ENCODE measurements at regions not wholly inside any gene's neighbourhood (a gene's known extent, or its start where the extent isn't known, plus 50 kb on each side); places are given as distances from the start of the nearest gene placed in this dataset.

DNA sequence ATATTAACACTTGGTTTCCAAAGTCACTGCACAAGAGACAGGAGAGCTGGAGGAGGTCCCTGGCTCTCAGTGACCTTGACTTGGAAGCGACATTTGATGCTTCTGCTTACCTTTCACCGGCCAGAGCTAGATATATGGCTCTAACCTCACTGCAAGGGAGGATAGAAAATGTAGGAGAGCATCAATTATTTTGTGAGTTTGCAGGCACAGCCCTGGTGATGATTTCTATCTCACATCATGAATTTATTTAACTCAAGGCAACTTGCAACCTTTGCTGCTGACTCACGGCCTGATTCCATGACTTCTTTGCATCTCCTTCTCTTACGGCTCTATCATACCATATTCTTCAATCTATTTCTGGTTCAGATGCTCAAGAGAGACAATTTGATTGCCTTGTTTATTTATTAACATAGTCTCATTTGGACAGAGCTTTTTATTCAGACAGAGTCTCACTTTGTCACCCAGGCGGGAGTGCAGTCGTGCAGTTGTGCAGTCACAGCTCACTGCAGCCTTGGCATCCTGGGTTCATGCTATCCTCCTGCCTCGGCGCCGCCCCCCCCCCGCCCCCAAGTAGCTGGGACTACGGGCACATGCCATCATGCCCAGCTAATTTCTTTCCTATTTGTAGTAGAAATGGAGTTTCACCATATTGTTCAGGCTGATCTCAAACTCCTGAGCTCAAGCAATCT, 196.0 kb downstream of the REEP3 start (continued):
- TF ChIP-seq, protein P1, sequence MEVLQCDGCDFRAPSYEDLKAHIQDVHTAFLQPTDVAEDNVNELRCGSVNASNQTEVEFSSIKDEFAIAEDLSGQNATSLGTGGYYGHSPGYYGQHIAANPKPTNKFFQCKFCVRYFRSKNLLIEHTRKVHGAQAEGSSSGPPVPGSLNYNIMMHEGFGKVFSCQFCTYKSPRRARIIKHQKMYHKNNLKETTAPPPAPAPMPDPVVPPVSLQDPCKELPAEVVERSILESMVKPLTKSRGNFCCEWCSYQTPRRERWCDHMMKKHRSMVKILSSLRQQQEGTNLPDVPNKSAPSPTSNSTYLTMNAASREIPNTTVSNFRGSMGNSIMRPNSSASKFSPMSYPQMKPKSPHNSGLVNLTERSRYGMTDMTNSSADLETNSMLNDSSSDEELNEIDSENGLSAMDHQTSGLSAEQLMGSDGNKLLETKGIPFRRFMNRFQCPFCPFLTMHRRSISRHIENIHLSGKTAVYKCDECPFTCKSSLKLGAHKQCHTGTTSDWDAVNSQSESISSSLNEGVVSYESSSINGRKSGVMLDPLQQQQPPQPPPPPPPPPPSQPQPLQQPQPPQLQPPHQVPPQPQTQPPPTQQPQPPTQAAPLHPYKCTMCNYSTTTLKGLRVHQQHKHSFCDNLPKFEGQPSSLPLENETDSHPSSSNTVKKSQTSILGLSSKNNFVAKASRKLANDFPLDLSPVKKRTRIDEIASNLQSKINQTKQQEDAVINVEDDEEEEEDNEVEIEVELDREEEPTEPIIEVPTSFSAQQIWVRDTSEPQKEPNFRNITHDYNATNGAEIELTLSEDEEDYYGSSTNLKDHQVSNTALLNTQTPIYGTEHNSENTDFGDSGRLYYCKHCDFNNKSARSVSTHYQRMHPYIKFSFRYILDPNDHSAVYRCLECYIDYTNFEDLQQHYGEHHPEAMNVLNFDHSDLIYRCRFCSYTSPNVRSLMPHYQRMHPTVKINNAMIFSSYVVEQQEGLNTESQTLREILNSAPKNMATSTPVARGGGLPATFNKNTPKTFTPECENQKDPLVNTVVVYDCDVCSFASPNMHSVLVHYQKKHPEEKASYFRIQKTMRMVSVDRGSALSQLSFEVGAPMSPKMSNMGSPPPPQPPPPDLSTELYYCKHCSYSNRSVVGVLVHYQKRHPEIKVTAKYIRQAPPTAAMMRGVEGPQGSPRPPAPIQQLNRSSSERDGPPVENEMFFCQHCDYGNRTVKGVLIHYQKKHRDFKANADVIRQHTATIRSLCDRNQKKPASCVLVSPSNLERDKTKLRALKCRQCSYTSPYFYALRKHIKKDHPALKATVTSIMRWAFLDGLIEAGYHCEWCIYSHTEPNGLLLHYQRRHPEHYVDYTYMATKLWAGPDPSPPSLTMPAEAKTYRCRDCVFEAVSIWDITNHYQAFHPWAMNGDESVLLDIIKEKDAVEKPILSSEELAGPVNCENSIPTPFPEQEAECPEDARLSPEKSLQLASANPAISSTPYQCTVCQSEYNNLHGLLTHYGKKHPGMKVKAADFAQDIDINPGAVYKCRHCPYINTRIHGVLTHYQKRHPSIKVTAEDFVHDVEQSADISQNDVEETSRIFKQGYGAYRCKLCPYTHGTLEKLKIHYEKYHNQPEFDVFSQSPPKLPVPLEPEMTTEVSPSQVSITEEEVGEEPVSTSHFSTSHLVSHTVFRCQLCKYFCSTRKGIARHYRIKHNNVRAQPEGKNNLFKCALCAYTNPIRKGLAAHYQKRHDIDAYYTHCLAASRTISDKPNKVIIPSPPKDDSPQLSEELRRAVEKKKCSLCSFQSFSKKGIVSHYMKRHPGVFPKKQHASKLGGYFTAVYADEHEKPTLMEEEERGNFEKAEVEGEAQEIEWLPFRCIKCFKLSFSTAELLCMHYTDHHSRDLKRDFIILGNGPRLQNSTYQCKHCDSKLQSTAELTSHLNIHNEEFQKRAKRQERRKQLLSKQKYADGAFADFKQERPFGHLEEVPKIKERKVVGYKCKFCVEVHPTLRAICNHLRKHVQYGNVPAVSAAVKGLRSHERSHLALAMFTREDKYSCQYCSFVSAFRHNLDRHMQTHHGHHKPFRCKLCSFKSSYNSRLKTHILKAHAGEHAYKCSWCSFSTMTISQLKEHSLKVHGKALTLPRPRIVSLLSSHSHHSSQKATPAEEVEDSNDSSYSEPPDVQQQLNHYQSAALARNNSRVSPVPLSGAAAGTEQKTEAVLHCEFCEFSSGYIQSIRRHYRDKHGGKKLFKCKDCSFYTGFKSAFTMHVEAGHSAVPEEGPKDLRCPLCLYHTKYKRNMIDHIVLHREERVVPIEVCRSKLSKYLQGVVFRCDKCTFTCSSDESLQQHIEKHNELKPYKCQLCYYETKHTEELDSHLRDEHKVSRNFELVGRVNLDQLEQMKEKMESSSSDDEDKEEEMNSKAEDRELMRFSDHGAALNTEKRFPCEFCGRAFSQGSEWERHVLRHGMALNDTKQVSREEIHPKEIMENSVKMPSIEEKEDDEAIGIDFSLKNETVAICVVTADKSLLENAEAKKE (CRISPR knock-in tag; IDR thresholded peaks at IDR 0.05): no peak
- no peak for TF ChIP-seq ZNF114 (CRISPR knock-in tag; IDR thresholded peaks at IDR 0.05)
- no peak for TF ChIP-seq STAT1 (IDR thresholded peaks at IDR 0.05; ENCODE audit: unreplicated experiment)
- no peak for TF ChIP-seq EZH2 (IDR thresholded peaks at IDR 0.05; ENCODE audit: low read depth, unreplicated experiment)
- no peak for TF ChIP-seq CREB1 (CRISPR knock-in tag; IDR thresholded peaks at IDR 0.05; ENCODE audit: low read depth)

DNA sequence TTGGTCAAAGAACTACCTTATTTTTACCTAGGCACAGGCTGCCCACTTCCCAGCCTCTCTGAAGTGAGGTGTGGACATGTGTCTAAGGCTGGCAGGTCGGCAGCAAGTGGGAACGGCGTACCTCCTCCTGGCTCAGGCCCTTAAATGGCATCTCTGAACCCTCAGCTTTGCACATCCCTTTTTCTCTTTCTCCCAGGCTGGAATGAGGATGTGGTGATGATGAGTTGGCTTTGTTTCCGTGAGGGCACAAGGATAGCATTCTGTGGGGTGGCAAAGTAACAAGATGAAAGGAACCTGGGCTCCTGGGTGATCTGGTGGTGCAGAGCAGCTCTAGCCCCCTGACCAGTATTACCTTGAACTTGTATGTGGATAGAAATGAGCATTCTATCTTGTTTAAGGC, 196.8 kb downstream of the REEP3 start:
- ATAC-seq (no peak), DNase-seq (ENCODE audit: low spot score) (no peak)
- no peaks in the 10 kb centered on the region for H3F3A ChIP-seq (replicated peaks; ENCODE audit: low read depth)
- Mint-ChIP-seq H3K9me3 (no peaks in the 10 kb centered on the region), H3K4me3 (no peak overlapping the region), H3K4me1 (peaks cover 54% of the 10 kb centered on the region), H3K27me3 (ENCODE audit: insufficient read depth, low read depth, poor library complexity) (peaks cover 7% of the 10 kb centered on the region), H3K27ac (no peak overlapping the region), H3K36me3 (ENCODE audit: low read depth) (no peaks in the 10 kb centered on the region)
- H3K4me1 ChIP-seq (ENCODE audit: insufficient read depth): peaks cover 37% of the 10 kb centered on the region
- no peaks in the 10 kb centered on the region for H3K36me3 ChIP-seq (ENCODE audit: insufficient read depth)
- H2AFZ ChIP-seq: peak overlapping the region; percentile 19; the same call in 1 of the 2 replicates
- no peak for TF ChIP-seq EZH2phosphoT487 (IDR thresholded peaks at IDR 0.05; ENCODE audit: unreplicated experiment)
- TF ChIP-seq ZNF331 (CRISPR knock-in tag; IDR thresholded peaks at IDR 0.05; ENCODE audit: low read depth): no peak
- TF ChIP-seq EZH2 (IDR thresholded peaks at IDR 0.05; ENCODE audit: low read depth, unreplicated experiment): no peak
- TF ChIP-seq, protein P2, sequence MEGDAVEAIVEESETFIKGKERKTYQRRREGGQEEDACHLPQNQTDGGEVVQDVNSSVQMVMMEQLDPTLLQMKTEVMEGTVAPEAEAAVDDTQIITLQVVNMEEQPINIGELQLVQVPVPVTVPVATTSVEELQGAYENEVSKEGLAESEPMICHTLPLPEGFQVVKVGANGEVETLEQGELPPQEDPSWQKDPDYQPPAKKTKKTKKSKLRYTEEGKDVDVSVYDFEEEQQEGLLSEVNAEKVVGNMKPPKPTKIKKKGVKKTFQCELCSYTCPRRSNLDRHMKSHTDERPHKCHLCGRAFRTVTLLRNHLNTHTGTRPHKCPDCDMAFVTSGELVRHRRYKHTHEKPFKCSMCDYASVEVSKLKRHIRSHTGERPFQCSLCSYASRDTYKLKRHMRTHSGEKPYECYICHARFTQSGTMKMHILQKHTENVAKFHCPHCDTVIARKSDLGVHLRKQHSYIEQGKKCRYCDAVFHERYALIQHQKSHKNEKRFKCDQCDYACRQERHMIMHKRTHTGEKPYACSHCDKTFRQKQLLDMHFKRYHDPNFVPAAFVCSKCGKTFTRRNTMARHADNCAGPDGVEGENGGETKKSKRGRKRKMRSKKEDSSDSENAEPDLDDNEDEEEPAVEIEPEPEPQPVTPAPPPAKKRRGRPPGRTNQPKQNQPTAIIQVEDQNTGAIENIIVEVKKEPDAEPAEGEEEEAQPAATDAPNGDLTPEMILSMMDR (conservative IDR thresholded peaks at IDR 0.05; ENCODE audit: low read depth in 2 of 2): no peak
- H3K4me2 ChIP-seq: no peak overlapping the region
- no peak overlapping the region for H3K27ac ChIP-seq (ENCODE audit: low read depth)
- no peaks in the 10 kb centered on the region for H4K20me1 ChIP-seq (replicated peaks; ENCODE audit: insufficient read depth)
- no peak overlapping the region for H3K4me3 ChIP-seq
- no peaks in the 10 kb centered on the region for H3K27me3 ChIP-seq (ENCODE audit: insufficient read depth)
- H3K79me2 ChIP-seq (replicated peaks; ENCODE audit: insufficient read depth): no peaks in the 10 kb centered on the region
- H3K9me2 ChIP-seq (ENCODE audit: insufficient read depth): no peaks in the 10 kb centered on the region
